Endothelial cell of umbilical vein (primary cell): ENCODE measurements at regions not wholly inside any gene's neighbourhood (a gene's known extent, or its start where the extent isn't known, plus 50 kb on each side); places are given as distances from the start of the nearest gene placed in this dataset.

Source experiments
- BruUV-seq: library from RNA; stranded (reverse); fragments of 400-500 nt; replicated peaks from 2 replicates; lab custom pipeline; 2021; lab: Mats Ljungman, UMichigan
- CTCF ChIA-PET: fragments of 300-600, 350-600 bp; sonication (Branson Sonifier 250); formaldehyde crosslinking; loops from one replicate; lab custom pipeline; 2021; ENCODE audit warnings: antibody characterized with exemption, inconsistent platforms; lab: Charles Lee
- POLR2A ChIA-PET: fragments of 300-600, 350-600 bp; sonication (Branson Sonifier 250); formaldehyde crosslinking; loops from one replicate; lab custom pipeline; 2021; ENCODE audit warnings: antibody characterized with exemption, inconsistent platforms; lab: Charles Lee
- DNase-seq: peaks from one replicate; pipeline ENCODE4 v3.0.0-alpha.2; 2011; ENCODE audit warnings: low read depth, low spot score
- FAIRE-seq: peaks from 2 replicates; lab custom pipeline; 2011; peaks lifted over from hg19 to GRCh38; lab: Jason Lieb, UNC
- H2AFZ ChIP-seq: 2 replicates; pipeline ENCODE4 v1.6.0; 2012; ENCODE audit warnings: low read depth, low read length, control low read depth, inconsistent platforms
- H3K27ac ChIP-seq: 2 replicates; pipeline ENCODE4 v1.5.1; 2011; ENCODE audit warnings: low read depth, mild to moderate bottlenecking, control low read depth, low read length, moderate library complexity; ENCODE audit not compliant: insufficient read depth
- H3K27me3 ChIP-seq, 2 experiments: 2 replicates each; pipeline versions ENCODE4 v1.6.0 to v1.6.1; 2011; ENCODE audit warnings: low read length in 2 of 2, mixed read lengths in 1 of 2; ENCODE audit not compliant: control insufficient read depth in 2 of 2, insufficient read depth in 2 of 2
- H3K36me3 ChIP-seq, 2 experiments: 2 replicates in 1 of 2; 3 replicates in 1 of 2; pipeline ENCODE4 v1.5.1; 2011; ENCODE audit warnings: low read length in 2 of 2, mild to moderate bottlenecking in 1 of 2, moderate library complexity in 1 of 2; ENCODE audit not compliant: control insufficient read depth in 2 of 2, insufficient read depth in 2 of 2; ENCODE audit errors: extremely low read depth in 1 of 2
- H3K4me1 ChIP-seq: 3 replicates; pipeline ENCODE4 v1.5.1; 2011; ENCODE audit warnings: mild to moderate bottlenecking, low read length; ENCODE audit not compliant: control insufficient read depth, insufficient read depth; ENCODE audit errors: extremely low read depth
- H3K4me2 ChIP-seq: 2 replicates; pipeline ENCODE4 v1.6.1; 2011; ENCODE audit warnings: low read length, control low read depth, mixed read lengths; ENCODE audit not compliant: insufficient read depth
- H3K4me3 ChIP-seq, 3 experiments: fragments of 200-600 bp in 1 of 3; sonication (generic), shearing (Covaris generic) in 1 of 3; replicated peaks in 1 of 3; 2 replicates each; pipeline ENCODE4 v1.5.1; 2011 to 2016; ENCODE audit warnings: control low read depth in 3 of 3, low read length in 3 of 3, mild to moderate bottlenecking in 2 of 3, inconsistent platforms in 1 of 3, low read depth in 1 of 3, moderate library complexity in 1 of 3; ENCODE audit not compliant: insufficient read depth in 1 of 3
- H3K79me2 ChIP-seq: 2 replicates; pipeline ENCODE4 v1.6.0; 2012; ENCODE audit warnings: low read length, inconsistent platforms; ENCODE audit not compliant: control insufficient read depth, insufficient read depth
- H3K9ac ChIP-seq: replicated peaks from 2 replicates; pipeline ENCODE3; 2011; ENCODE audit warnings: low read length, control low read depth; ENCODE audit not compliant: insufficient read depth; ENCODE audit errors: extremely low read depth
- H3K9me1 ChIP-seq: replicated peaks from 3 replicates; pipeline ENCODE4 v1.6.0; 2011; ENCODE audit warnings: mild to moderate bottlenecking, low read length; ENCODE audit not compliant: control insufficient read depth, insufficient read depth; ENCODE audit errors: extremely low read depth
- H3K9me3 ChIP-seq: replicated peaks from 2 replicates; pipeline ENCODE4 v1.5.1; 2012; ENCODE audit warnings: low read length, inconsistent platforms; ENCODE audit not compliant: control insufficient read depth, insufficient read depth
- H4K20me1 ChIP-seq: replicated peaks from 2 replicates; pipeline ENCODE3; 2011; ENCODE audit warnings: mild to moderate bottlenecking, low read length; ENCODE audit not compliant: control insufficient read depth, insufficient read depth; ENCODE audit errors: extremely low read depth
- EZH2 ChIP-seq: IDR thresholded peaks from 2 replicates; pipeline ENCODE4 v1.6.1; 2012; ENCODE audit warnings: borderline replicate concordance, low read depth, mild to moderate bottlenecking, moderate library complexity, low read length, inconsistent platforms; ENCODE audit not compliant: severe bottlenecking
- FOS ChIP-seq: IDR thresholded peaks from 2 replicates; pipeline ENCODE4 v1.6.1; 2011; ENCODE audit warnings: mild to moderate bottlenecking, low read length, moderate library complexity, borderline replicate concordance; ENCODE audit not compliant: insufficient read depth
- GATA2 ChIP-seq: IDR thresholded peaks from 2 replicates; pipeline ENCODE4 v1.7.0; 2011; ENCODE audit warnings: low read depth, mild to moderate bottlenecking, moderate library complexity, mixed read lengths, low read length; ENCODE audit not compliant: insufficient read length, insufficient read depth
- JUN ChIP-seq: IDR thresholded peaks from 2 replicates; pipeline ENCODE4 v1.6.1; 2011; ENCODE audit warnings: borderline replicate concordance, low read depth; ENCODE audit not compliant: insufficient read length, insufficient read depth
- MYC ChIP-seq: IDR thresholded peaks from one replicate; pipeline ENCODE4 v1.6.1; 2011; ENCODE audit warnings: mild to moderate bottlenecking, low read depth, low read length
- POLR2A ChIP-seq: IDR thresholded peaks from 2 replicates; pipeline ENCODE4 v1.6.1; 2012; ENCODE audit warnings: low read depth, mild to moderate bottlenecking, control low read depth, low read length
- POLR2AphosphoS5 ChIP-seq: IDR thresholded peaks from 2 replicates; pipeline ENCODE4 v1.6.1; 2012; ENCODE audit warnings: low read depth, mild to moderate bottlenecking, control low read depth, low read length, moderate library complexity; ENCODE audit not compliant: insufficient read depth
- dilution Hi-C: fragments of 300-500 bp; cut with MboI; formaldehyde crosslinking; loops from one replicate; pipeline ENCODE4 v1.15.0; 2019; ENCODE audit warnings: low sequenced_read_pairs; ENCODE audit not compliant: extremely low pct_ligation_motif_present
- intact Hi-C: fragments of 100-400 bp; cut with micrococcal nuclease; formaldehyde crosslinking; loops from one replicate; pipeline ENCODE4 v1.10.0; 2022
- TF ChIP-seq, protein P1 (sequence below): IDR thresholded peaks from 2 replicates; pipeline ENCODE4 v1.6.1; 2011; ENCODE audit not compliant: insufficient read depth, insufficient read length
- TF ChIP-seq, protein P2 (sequence below), 2 donors: IDR thresholded peaks; 1 replicate in 1 of 2; 2 replicates in 1 of 2; pipeline ENCODE4 v1.5.1; 2011; ENCODE audit warnings: low read length in 2 of 2, mild to moderate bottlenecking in 2 of 2, moderate library complexity in 2 of 2, control low read depth in 1 of 2, inconsistent platforms in 1 of 2, low read depth in 1 of 2; ENCODE audit not compliant: insufficient read depth in 1 of 2; ENCODE audit errors: extremely low read depth in 1 of 2

DNA sequence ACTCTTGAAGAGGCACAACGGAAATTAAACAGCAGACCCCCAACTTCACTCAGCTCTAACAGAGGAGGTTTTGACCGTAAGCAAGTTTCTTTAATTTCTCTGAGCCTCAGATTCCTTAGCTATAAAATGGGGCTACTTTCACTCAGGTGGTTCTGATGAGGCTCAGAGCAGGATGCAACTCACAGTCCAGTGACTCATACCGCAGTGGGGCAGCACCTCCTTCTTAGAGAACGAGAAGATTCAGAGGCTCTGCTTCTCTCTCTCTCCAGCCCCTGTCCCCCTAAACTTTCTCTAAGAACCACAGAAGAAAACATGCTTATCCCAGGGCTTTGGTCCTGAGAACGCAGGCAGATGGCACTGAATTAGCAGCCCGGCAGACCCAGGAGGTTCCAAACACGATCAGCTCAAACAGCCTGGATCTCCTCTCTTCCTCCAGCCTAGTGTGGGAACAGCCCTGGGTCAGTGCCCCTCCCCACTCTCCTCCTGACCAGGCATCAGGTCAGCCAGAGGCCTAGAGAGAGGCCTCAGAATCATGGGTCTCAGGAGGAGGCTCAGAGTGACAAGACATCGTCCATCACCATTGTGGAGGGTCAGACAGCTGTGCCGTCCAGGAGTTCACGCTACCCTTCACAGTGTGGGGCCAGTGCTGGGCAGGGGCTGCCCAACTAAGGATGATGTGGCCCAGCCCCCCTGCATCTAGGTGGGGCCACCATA lies 433.0 kb downstream of the PTPRU start:
- POLR2A ChIA-PET = no interaction called here
- no peak overlapping the region for H2AFZ ChIP-seq
- DNase-seq (no peak), FAIRE-seq (no peak)
- no peaks in the 10 kb centered on the region for H3K4me1 ChIP-seq
- CTCF ChIA-PET = interaction anchor here (1.0 kb wide), 1 partner anchor 711 kb away, joined by 3 read pairs; no protein-coding TSS in a partner anchor
- no peak overlapping the region for H3K9ac ChIP-seq
- dilution Hi-C loops (no loop called here), intact Hi-C loops (no loop called here)
- H3K4me3 ChIP-seq = no peak overlapping the region
- H3K79me2 ChIP-seq = no peaks in the 10 kb centered on the region
- H3K9me3 ChIP-seq = no peaks in the 10 kb centered on the region
- H3K27me3 ChIP-seq = peaks cover 0 to 10% of the 10 kb centered on the region in 2 experiments
- no TSS peak for BruUV-seq
- no peaks in the 10 kb centered on the region for H4K20me1 ChIP-seq
- H3K36me3 ChIP-seq = no peaks in the 10 kb centered on the region
- TF ChIP-seq POLR2A (no peak), EZH2 (no peak), POLR2AphosphoS5 (no peak), JUN (no peak), GATA2 (no peak), FOS (no peak), MYC (no peak)
- TF ChIP-seq, protein P1, sequence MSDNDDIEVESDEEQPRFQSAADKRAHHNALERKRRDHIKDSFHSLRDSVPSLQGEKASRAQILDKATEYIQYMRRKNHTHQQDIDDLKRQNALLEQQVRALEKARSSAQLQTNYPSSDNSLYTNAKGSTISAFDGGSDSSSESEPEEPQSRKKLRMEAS = no peak
- TF ChIP-seq, protein P2, sequence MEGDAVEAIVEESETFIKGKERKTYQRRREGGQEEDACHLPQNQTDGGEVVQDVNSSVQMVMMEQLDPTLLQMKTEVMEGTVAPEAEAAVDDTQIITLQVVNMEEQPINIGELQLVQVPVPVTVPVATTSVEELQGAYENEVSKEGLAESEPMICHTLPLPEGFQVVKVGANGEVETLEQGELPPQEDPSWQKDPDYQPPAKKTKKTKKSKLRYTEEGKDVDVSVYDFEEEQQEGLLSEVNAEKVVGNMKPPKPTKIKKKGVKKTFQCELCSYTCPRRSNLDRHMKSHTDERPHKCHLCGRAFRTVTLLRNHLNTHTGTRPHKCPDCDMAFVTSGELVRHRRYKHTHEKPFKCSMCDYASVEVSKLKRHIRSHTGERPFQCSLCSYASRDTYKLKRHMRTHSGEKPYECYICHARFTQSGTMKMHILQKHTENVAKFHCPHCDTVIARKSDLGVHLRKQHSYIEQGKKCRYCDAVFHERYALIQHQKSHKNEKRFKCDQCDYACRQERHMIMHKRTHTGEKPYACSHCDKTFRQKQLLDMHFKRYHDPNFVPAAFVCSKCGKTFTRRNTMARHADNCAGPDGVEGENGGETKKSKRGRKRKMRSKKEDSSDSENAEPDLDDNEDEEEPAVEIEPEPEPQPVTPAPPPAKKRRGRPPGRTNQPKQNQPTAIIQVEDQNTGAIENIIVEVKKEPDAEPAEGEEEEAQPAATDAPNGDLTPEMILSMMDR (IDR thresholded peaks at IDR 0.05; ENCODE audit: extremely low read depth in 1 of 2, insufficient read depth in 1 of 2, low read depth in 1 of 2, low read length in 2 of 2) = no peak
- no peak overlapping the region for H3K4me2 ChIP-seq
- no peak overlapping the region for H3K27ac ChIP-seq
- H3K9me1 ChIP-seq = no peaks in the 10 kb centered on the region
